ENCODE measurements at regions not wholly inside any gene's neighbourhood (a gene's known extent, or its start where the extent isn't known, plus 50 kb on each side); places are given as distances from the start of the nearest gene placed in this dataset.

- Histone ChIP-seq H3K36me3 (ENCODE audit: control insufficient read depth in 2 of 2, extremely low read depth in 1 of 2, insufficient read depth in 2 of 2, low read length in 2 of 2) (no peaks in the 10 kb centered on the region), H3K27ac (ENCODE audit: insufficient read depth, low read depth, low read length) (no peak overlapping the region), H3K79me2 (ENCODE audit: control insufficient read depth, insufficient read depth, low read length) (no peaks in the 10 kb centered on the region), H3K9me3 (replicated peaks; ENCODE audit: control insufficient read depth, insufficient read depth, low read length) (no peaks in the 10 kb centered on the region), H3K4me1 (ENCODE audit: control insufficient read depth, extremely low read depth, insufficient read depth, low read length) (peaks cover 17% of the 10 kb centered on the region), H3K4me2 (ENCODE audit: insufficient read depth, low read length) (no peak overlapping the region), H3K27me3 (ENCODE audit: control insufficient read depth in 2 of 2, insufficient read depth in 2 of 2, low read length in 2 of 2) (no peaks in the 10 kb centered on the region), H4K20me1 (replicated peaks; ENCODE audit: control insufficient read depth, extremely low read depth, insufficient read depth, low read length) (no peaks in the 10 kb centered on the region), H2AFZ (ENCODE audit: low read depth, low read length) (no peak overlapping the region), H3K9ac (replicated peaks; ENCODE audit: extremely low read depth, insufficient read depth, low read length) (no peak overlapping the region), H3K4me3 (replicated peaks in 1 of 3; ENCODE audit: insufficient read depth in 1 of 3, low read depth in 1 of 3, low read length in 3 of 3) (no peak overlapping the region), H3K9me1 (replicated peaks; ENCODE audit: control insufficient read depth, extremely low read depth, insufficient read depth, low read length) (no peaks in the 10 kb centered on the region)
- FAIRE-seq (no peak), DNase-seq (ENCODE audit: low read depth, low spot score) (no peak)
- dilution Hi-C loops (cut with MboI; ENCODE audit: extremely low pct_ligation_motif_present, low sequenced_read_pairs), result no loop called here
- BruUV-seq (replicated peaks), result no TSS peak
- TF ChIP-seq MAX (IDR thresholded peaks at IDR 0.05; ENCODE audit: insufficient read depth, insufficient read length) (no peak), FOS (IDR thresholded peaks at IDR 0.05; ENCODE audit: borderline replicate concordance, insufficient read depth, low read length) (peak; percentile 15)
- ChIA-PET CTCF (interaction anchor here (1.1 to 1.2 kb wide), 2 partner anchors 11 to 70 kb away, joined by 3 read pairs; no protein-coding TSS in a partner anchor), POLR2A (no interaction called here)
- intact Hi-C loops (cut with micrococcal nuclease), result no loop called here
Observed at GRCh38 chr2:150292807-150293206, 194.7 kb downstream of the RND3 start.

GRCh38 chr2:150292192-150292591 is 195.3 kb downstream of the RND3 start:
- Histone ChIP-seq H3K9me3 (replicated peaks; ENCODE audit: control insufficient read depth, insufficient read depth, low read length) (no peaks in the 10 kb centered on the region), H3K4me1 (ENCODE audit: control insufficient read depth, extremely low read depth, insufficient read depth, low read length) (peaks cover 12% of the 10 kb centered on the region), H3K9ac (replicated peaks; ENCODE audit: extremely low read depth, insufficient read depth, low read length) (no peak overlapping the region), H3K9me1 (replicated peaks; ENCODE audit: control insufficient read depth, extremely low read depth, insufficient read depth, low read length) (no peaks in the 10 kb centered on the region), H3K27me3 (ENCODE audit: control insufficient read depth in 2 of 2, insufficient read depth in 2 of 2, low read length in 2 of 2) (no peaks in the 10 kb centered on the region), H3K36me3 (ENCODE audit: control insufficient read depth in 2 of 2, extremely low read depth in 1 of 2, insufficient read depth in 2 of 2, low read length in 2 of 2) (no peaks in the 10 kb centered on the region), H3K4me2 (ENCODE audit: insufficient read depth, low read length) (no peak overlapping the region), H2AFZ (ENCODE audit: low read depth, low read length) (no peak overlapping the region), H3K79me2 (ENCODE audit: control insufficient read depth, insufficient read depth, low read length) (no peaks in the 10 kb centered on the region), H3K27ac (ENCODE audit: insufficient read depth, low read depth, low read length) (no peak overlapping the region), H4K20me1 (replicated peaks; ENCODE audit: control insufficient read depth, extremely low read depth, insufficient read depth, low read length) (no peaks in the 10 kb centered on the region), H3K4me3 (replicated peaks in 1 of 3; ENCODE audit: insufficient read depth in 1 of 3, low read depth in 1 of 3, low read length in 3 of 3) (no peak overlapping the region)
- FAIRE-seq, result no peak
- ChIA-PET CTCF (interaction anchor here (1.1 to 1.8 kb wide), 3 partner anchors 11 to 70 kb away, joined by 3 to 5 read pairs (median 3); no protein-coding TSS in a partner anchor), POLR2A (no interaction called here)
- no peak for DNase-seq (ENCODE audit: low read depth, low spot score)
- TF ChIP-seq EZH2 (IDR thresholded peaks at IDR 0.05; ENCODE audit: borderline replicate concordance, low read depth, low read length, severe bottlenecking) (no peak), POLR2AphosphoS5 (IDR thresholded peaks at IDR 0.05; ENCODE audit: insufficient read depth, low read depth, low read length) (no peak), MAX (IDR thresholded peaks at IDR 0.05; ENCODE audit: insufficient read depth, insufficient read length) (no peak), GATA2 (IDR thresholded peaks at IDR 0.05; ENCODE audit: insufficient read depth, insufficient read length, low read depth, low read length) (no peak), POLR2A (IDR thresholded peaks at IDR 0.05; ENCODE audit: low read depth, low read length) (no peak), FOS (IDR thresholded peaks at IDR 0.05; ENCODE audit: borderline replicate concordance, insufficient read depth, low read length) (no peak), CTCF (IDR thresholded peaks at IDR 0.05; ENCODE audit: extremely low read depth in 1 of 2, insufficient read depth in 1 of 2, low read depth in 1 of 2, low read length in 2 of 2) (no peak), MYC (IDR thresholded peaks at IDR 0.05; ENCODE audit: low read depth, low read length) (no peak), JUN (IDR thresholded peaks at IDR 0.05; ENCODE audit: borderline replicate concordance, insufficient read depth, insufficient read length, low read depth) (no peak)
- intact Hi-C loops (cut with micrococcal nuclease), result no loop called here
- dilution Hi-C loops (cut with MboI; ENCODE audit: extremely low pct_ligation_motif_present, low sequenced_read_pairs), result no loop called here
- BruUV-seq (replicated peaks), result no TSS peak
